Mesendoderm (in vitro differentiated cells): ENCODE measurements at regions not wholly inside any gene's neighbourhood (a gene's known extent, or its start where the extent isn't known, plus 50 kb on each side); places are given as distances from the start of the nearest gene placed in this dataset.
"Not testable (repeated sequence)": the region's sequence is repeated elsewhere in the genome, so short reads cannot be mapped to it uniquely, and the experiment has no call there.

ENCODE experiments used
- DNase-seq: peaks from one replicate; pipeline ENCODE4 v3.0.0; 2013
- H2AK5ac ChIP-seq: 2 replicates; pipeline ENCODE4 v1.6.1; 2013; ENCODE audit warnings: low read length, inconsistent platforms
- H2BK120ac ChIP-seq: 2 replicates; pipeline ENCODE4 v1.6.1; 2013; ENCODE audit warnings: low read depth, mild to moderate bottlenecking, low read length, moderate library complexity, mixed read lengths
- H2BK15ac ChIP-seq: replicated peaks from 2 replicates; pipeline ENCODE4 v1.6.1; 2013; ENCODE audit warnings: low read depth, mild to moderate bottlenecking, moderate library complexity
- H2BK5ac ChIP-seq: 2 replicates; pipeline ENCODE4 v1.6.1; 2013; ENCODE audit warnings: low read length, inconsistent platforms
- H3K18ac ChIP-seq: 2 replicates; pipeline ENCODE4 v1.6.1; 2013; ENCODE audit warnings: mild to moderate bottlenecking, low read length, mixed read lengths
- H3K23ac ChIP-seq: one replicate; pipeline ENCODE4 v1.6.1; 2013; ENCODE audit warnings: low read length
- H3K27ac ChIP-seq: 2 replicates; pipeline ENCODE4 v1.5.1; 2013; ENCODE audit warnings: low read depth, mild to moderate bottlenecking, inconsistent platforms, low read length, moderate library complexity
- H3K27me3 ChIP-seq: 2 replicates; pipeline ENCODE4 v1.6.1; 2013; ENCODE audit warnings: low read length, control low read depth, mild to moderate bottlenecking, inconsistent platforms; ENCODE audit not compliant: insufficient read depth, poor library complexity
- H3K36me3 ChIP-seq: 2 replicates; pipeline ENCODE4 v1.6.1; 2013; ENCODE audit warnings: low read length, inconsistent platforms; ENCODE audit not compliant: control insufficient read depth, insufficient read depth
- H3K4ac ChIP-seq: one replicate; pipeline ENCODE4 v1.6.1; 2013; ENCODE audit warnings: low read depth, mild to moderate bottlenecking, low read length, moderate library complexity
- H3K4me1 ChIP-seq: 2 replicates; pipeline ENCODE4 v1.6.1; 2013; ENCODE audit warnings: low read depth, low read length, inconsistent platforms; ENCODE audit not compliant: control insufficient read depth
- H3K4me2 ChIP-seq: 2 replicates; pipeline ENCODE4 v1.6.1; 2013; ENCODE audit warnings: low read length
- H3K4me3 ChIP-seq: 2 replicates; pipeline ENCODE4 v1.5.1; 2013; ENCODE audit warnings: mild to moderate bottlenecking, low read length
- H3K56ac ChIP-seq: one replicate; pipeline ENCODE4 v1.6.1; 2013; ENCODE audit warnings: low read length
- H3K79me1 ChIP-seq: 2 replicates; pipeline ENCODE4 v1.6.1; 2013; ENCODE audit warnings: low read length, inconsistent platforms
- H3K79me2 ChIP-seq: 2 replicates; pipeline ENCODE4 v1.6.1; 2013; ENCODE audit warnings: mild to moderate bottlenecking, low read length; ENCODE audit not compliant: control insufficient read depth, insufficient read depth
- H3K9ac ChIP-seq: 2 replicates; pipeline ENCODE4 v1.6.1; 2013; ENCODE audit warnings: low read length, inconsistent platforms
- H4K5ac ChIP-seq: one replicate; pipeline ENCODE4 v1.6.1; 2013; ENCODE audit warnings: low read length
- H4K8ac ChIP-seq: one replicate; pipeline ENCODE4 v1.6.1; 2013; ENCODE audit warnings: low read depth, mild to moderate bottlenecking, control low read depth, low read length, moderate library complexity
- WGBS: extraction: QIAGEN DNeasy Blood & Tissue Kit; methylation state at CpG from one replicate; pipeline ENCODE4 v1.1.7; 2013; ENCODE audit warnings: low lambda C conversion rate, missing lambda C conversion rate; ENCODE audit not compliant: insufficient coverage; ENCODE audit errors: extremely low coverage; 5-methylcytosine and 5-hydroxymethylcytosine counted together

GRCh38 chr19:23597661-23598060 is 89.4 kb downstream of the ZNF675 start:
- no peak overlapping the region for H3K27ac ChIP-seq
- H3K4me1 ChIP-seq: no peaks in the 10 kb centered on the region
- H3K36me3 ChIP-seq: no peaks in the 10 kb centered on the region
- WGBS: no CpG with 5 or more reads among the region's 2 CpGs
- no peak overlapping the region for H2AK5ac ChIP-seq
- H4K8ac ChIP-seq: no peak overlapping the region
- no peak overlapping the region for H3K4me2 ChIP-seq
- no peak overlapping the region for H3K56ac ChIP-seq
- DNase-seq: no peak
- H4K5ac ChIP-seq: no peak overlapping the region
- no peaks in the 10 kb centered on the region for H3K79me2 ChIP-seq
- H3K18ac ChIP-seq: no peak overlapping the region
- H3K9ac ChIP-seq: no peak overlapping the region
- no peak overlapping the region for H3K23ac ChIP-seq
- H2BK5ac ChIP-seq: no peak overlapping the region
- no peaks in the 10 kb centered on the region for H3K27me3 ChIP-seq
- no peak overlapping the region for H2BK15ac ChIP-seq
- H3K79me1 ChIP-seq: no peaks in the 10 kb centered on the region
- H3K4ac ChIP-seq: no peak overlapping the region
- H3K4me3 ChIP-seq: no peak overlapping the region
- H2BK120ac ChIP-seq: no peak overlapping the region

- no peaks in the 10 kb centered on the region for H3K4me1 ChIP-seq
- H3K79me2 ChIP-seq: no peaks in the 10 kb centered on the region
- H3K23ac ChIP-seq: no peak overlapping the region
- no peak overlapping the region for H3K4me2 ChIP-seq
- no peak overlapping the region for H4K5ac ChIP-seq
- no peak overlapping the region for H2AK5ac ChIP-seq
- no peak overlapping the region for H3K18ac ChIP-seq
- no peak overlapping the region for H3K56ac ChIP-seq
- no peaks in the 10 kb centered on the region for H3K36me3 ChIP-seq
- no peak overlapping the region for H4K8ac ChIP-seq
- H3K9ac ChIP-seq: no peak overlapping the region
- H3K4ac ChIP-seq: no peak overlapping the region
- DNase-seq: no peak
- no peak overlapping the region for H3K4me3 ChIP-seq
- H3K27me3 ChIP-seq: no peaks in the 10 kb centered on the region
- H2BK5ac ChIP-seq: no peak overlapping the region
- H2BK15ac ChIP-seq: no peak overlapping the region
- no peaks in the 10 kb centered on the region for H3K79me1 ChIP-seq
- H2BK120ac ChIP-seq: no peak overlapping the region
- H3K27ac ChIP-seq: no peak overlapping the region
Observed at GRCh38 chr19:23596872-23597271, 90.1 kb downstream of the ZNF675 start.

GRCh38 chr19:23594311-23594710 is 92.7 kb downstream of the ZNF675 start:
- not testable (repeated sequence) for H3K79me2 ChIP-seq, H3K4me1 ChIP-seq, H3K36me3 ChIP-seq, H3K56ac ChIP-seq, H3K4ac ChIP-seq, H2BK5ac ChIP-seq, H4K5ac ChIP-seq, H3K27ac ChIP-seq, H3K4me2 ChIP-seq, H3K9ac ChIP-seq, H4K8ac ChIP-seq, H2BK15ac ChIP-seq, DNase-seq, H2BK120ac ChIP-seq, H3K23ac ChIP-seq, H3K4me3 ChIP-seq, H3K79me1 ChIP-seq, H3K27me3 ChIP-seq, H2AK5ac ChIP-seq, H3K18ac ChIP-seq
- no CpG with 5 or more reads among the region's 12 CpGs for WGBS

- H3K18ac ChIP-seq: no peak overlapping the region
- H3K4ac ChIP-seq: no peak overlapping the region
- no peak overlapping the region for H3K4me3 ChIP-seq
- H4K8ac ChIP-seq: no peak overlapping the region
- no peaks in the 10 kb centered on the region for H3K27me3 ChIP-seq
- H2BK15ac ChIP-seq: no peak overlapping the region
- no peak overlapping the region for H3K9ac ChIP-seq
- H3K56ac ChIP-seq: no peak overlapping the region
- no peak overlapping the region for H2BK120ac ChIP-seq
- H3K27ac ChIP-seq: no peak overlapping the region
- no peaks in the 10 kb centered on the region for H3K36me3 ChIP-seq
- DNase-seq: no peak
- no peak overlapping the region for H4K5ac ChIP-seq
- no peak overlapping the region for H3K4me2 ChIP-seq
- H2AK5ac ChIP-seq: no peak overlapping the region
- H3K79me1 ChIP-seq: no peaks in the 10 kb centered on the region
- H3K79me2 ChIP-seq: no peaks in the 10 kb centered on the region
- H3K23ac ChIP-seq: no peak overlapping the region
- no peaks in the 10 kb centered on the region for H3K4me1 ChIP-seq
- H2BK5ac ChIP-seq: no peak overlapping the region
Observed at GRCh38 chr19:23587546-23587945, 99.5 kb downstream of the ZNF675 start.

GRCh38 chr19:23577501-23577900 is 109.5 kb downstream of the ZNF675 start:
- no CpG with 5 or more reads among the region's 6 CpGs for WGBS
- no peaks in the 10 kb centered on the region for H3K4me1 ChIP-seq
- H3K27me3 ChIP-seq: no peaks in the 10 kb centered on the region

GRCh38 chr19:23571175-23571574 is 115.8 kb downstream of the ZNF675 start:
- Histone ChIP-seq H3K4me1 (no peaks in the 10 kb centered on the region), H2BK15ac (no peak overlapping the region), H2BK120ac (no peak overlapping the region), H3K56ac (no peak overlapping the region), H3K27ac (no peak overlapping the region), H4K5ac (no peak overlapping the region), H3K4me2 (no peak overlapping the region), H2BK5ac (no peak overlapping the region), H3K79me2 (no peaks in the 10 kb centered on the region), H3K23ac (no peak overlapping the region), H3K4ac (no peak overlapping the region), H3K27me3 (no peaks in the 10 kb centered on the region), H3K9ac (no peak overlapping the region), H4K8ac (no peak overlapping the region), H3K79me1 (no peaks in the 10 kb centered on the region), H3K4me3 (no peak overlapping the region), H3K18ac (no peak overlapping the region), H3K36me3 (no peaks in the 10 kb centered on the region), H2AK5ac (no peak overlapping the region)
- no CpG with 5 or more reads among the region's 2 CpGs for WGBS
- peak; percentile 18 for DNase-seq

More at GRCh38 chr19:23577501-23577900, 109.5 kb downstream of the ZNF675 start:
- Histone ChIP-seq H3K27ac (no peak overlapping the region), H3K18ac (no peak overlapping the region), H2BK15ac (no peak overlapping the region), H3K36me3 (no peaks in the 10 kb centered on the region), H3K9ac (no peak overlapping the region), H2AK5ac (no peak overlapping the region), H2BK120ac (no peak overlapping the region), H3K4me3 (no peak overlapping the region), H3K4me2 (no peak overlapping the region), H4K8ac (no peak overlapping the region), H3K79me2 (no peaks in the 10 kb centered on the region), H3K79me1 (no peaks in the 10 kb centered on the region), H3K4ac (no peak overlapping the region), H3K23ac (no peak overlapping the region), H3K56ac (no peak overlapping the region), H4K5ac (no peak overlapping the region), H2BK5ac (no peak overlapping the region)
- no peak for DNase-seq
